HG03558 (cell line): ENCODE measurements at regions not wholly inside any gene's neighbourhood (a gene's known extent, or its start where the extent isn't known, plus 50 kb on each side); places are given as distances from the start of the nearest gene placed in this dataset.

Experiments used
- ATAC-seq: cut with Tn5 transposase; IDR thresholded peaks from one replicate; pipeline ENCODE4 v1.9.1; 2021; ENCODE audit warnings: moderate number of reproducible peaks; ENCODE audit not compliant: unreplicated experiment; ENCODE audit errors: extremely low read depth

GRCh38 chr4:125985856-125986255 is 671.1 kb downstream of the FAT4 start:
- ATAC-seq = no peak

GRCh38 chr4:125986307-125986706 is 671.6 kb downstream of the FAT4 start:
- no peak for ATAC-seq

- ATAC-seq = no peak
These were observed 673.7 kb downstream of the FAT4 start for GRCh38 chr4:125988464-125988863.

- ATAC-seq = no peak
These were observed 676.6 kb downstream of the FAT4 start for GRCh38 chr4:125991398-125991797.

GRCh38 chr4:125992891-125993290 is 678.1 kb downstream of the FAT4 start:
- ATAC-seq = no peak

GRCh38 chr4:125994024-125994423 is 679.3 kb downstream of the FAT4 start:
- no peak for ATAC-seq

GRCh38 chr4:125994430-125994829 is 679.7 kb downstream of the FAT4 start:
- ATAC-seq = no peak

- no peak for ATAC-seq
These were observed 690.2 kb downstream of the FAT4 start for GRCh38 chr4:126004941-126005340.

- ATAC-seq = no peak
These were observed 692.4 kb downstream of the FAT4 start for GRCh38 chr4:126007142-126007541.

GRCh38 chr4:126012691-126013290 is 698.0 kb downstream of the FAT4 start:
- ATAC-seq = no peak

GRCh38 chr4:126018274-126018673 is 703.5 kb downstream of the FAT4 start:
- no peak for ATAC-seq

GRCh38 chr4:126023896-126024295 is 709.1 kb downstream of the FAT4 start:
- no peak for ATAC-seq

- no peak for ATAC-seq
These were observed 712.8 kb downstream of the FAT4 start for GRCh38 chr4:126027601-126028000.

- no peak for ATAC-seq
These were observed 714.1 kb downstream of the FAT4 start for GRCh38 chr4:126028876-126029275.

GRCh38 chr4:126037231-126037630 is 722.5 kb downstream of the FAT4 start:
- no peak for ATAC-seq

GRCh38 chr4:126038502-126039144 is 723.9 kb downstream of the FAT4 start:
- ATAC-seq = no peak

GRCh38 chr4:126046081-126046614 is 731.4 kb downstream of the FAT4 start:
- no peak for ATAC-seq

- no peak for ATAC-seq
These were observed 732.4 kb downstream of the FAT4 start for GRCh38 chr4:126047114-126047513.

GRCh38 chr4:126051689-126052424 is 737.1 kb downstream of the FAT4 start:
- ATAC-seq = no peak

GRCh38 chr4:126056116-126056650 is 741.4 kb downstream of the FAT4 start:
- no peak for ATAC-seq

GRCh38 chr4:126057371-126057770 is 742.6 kb downstream of the FAT4 start:
- ATAC-seq = no peak
